PC-9 (cell line): ENCODE measurements at regions not wholly inside any gene's neighbourhood (a gene's known extent, or its start where the extent isn't known, plus 50 kb on each side); places are given as distances from the start of the nearest gene placed in this dataset.

Experiments
- BruUV-seq: library from RNA; stranded (reverse); fragments of 400-500 nt; replicated peaks from 2 replicates; lab custom pipeline; 2021; lab: Mats Ljungman, UMichigan
- CTCF ChIA-PET: fragments of 300-600 bp; sonication (Branson Sonifier 250); formaldehyde crosslinking; loops from one replicate; lab custom pipeline; 2022; ENCODE audit warnings: antibody characterized with exemption; lab: Charles Lee
- POLR2A ChIA-PET: fragments of 300-600 bp; sonication (Branson Sonifier 250); formaldehyde crosslinking; loops from one replicate; lab custom pipeline; 2022; ENCODE audit warnings: antibody characterized with exemption; ENCODE audit not compliant: unreplicated experiment; lab: Charles Lee
- DNase-seq, 2 experiments: peaks; one replicate each; pipeline versions ENCODE4 v3.0.0 to v3.0.0-alpha.2; 2015 to 2022; ENCODE audit warnings: mixed read lengths in 1 of 2
- H2AFZ ChIP-seq: fragments of 200-600 bp; sonication (generic); 2 replicates; pipeline ENCODE4 v1.8.1; 2017; ENCODE audit warnings: antibody characterized with exemption
- H3F3A ChIP-seq: fragments of 200-600 bp; sonication (generic); 2 replicates; pipeline ENCODE4 v1.8.1; 2017; ENCODE audit warnings: antibody characterized with exemption, mild to moderate bottlenecking, low read depth; ENCODE audit not compliant: insufficient read depth
- H3K27ac ChIP-seq: fragments of 200-600 bp; sonication (generic); 2 replicates; pipeline ENCODE4 v1.6.1; 2016; ENCODE audit warnings: mixed run types
- H3K27me3 ChIP-seq: fragments of 200-600 bp; sonication (generic); 2 replicates; pipeline ENCODE4 v1.6.1; 2016; ENCODE audit warnings: low read depth, mixed run types; ENCODE audit not compliant: insufficient read depth
- H3K36me3 ChIP-seq: fragments of 200-600 bp; sonication (generic); 2 replicates; pipeline ENCODE4 v1.6.1; 2016; ENCODE audit warnings: low read depth, mixed run types
- H3K4me1 ChIP-seq: fragments of 200-600 bp; sonication (generic); replicated peaks from 2 replicates; pipeline ENCODE4 v1.6.1; 2016; ENCODE audit warnings: mixed run types; ENCODE audit not compliant: insufficient read depth
- H3K4me2 ChIP-seq: fragments of 200-600 bp; sonication (generic); 2 replicates; pipeline ENCODE4 v1.6.1; 2017; ENCODE audit warnings: mixed run types
- H3K4me3 ChIP-seq: fragments of 200-600 bp; sonication (generic); 2 replicates; pipeline ENCODE4 v1.6.1; 2016; ENCODE audit warnings: mixed run types
- H3K79me2 ChIP-seq: fragments of 200-600 bp; sonication (generic); 2 replicates; pipeline ENCODE4 v1.6.1; 2017; ENCODE audit warnings: low read depth, mixed run types
- H3K9me2 ChIP-seq: fragments of 200-600 bp; sonication (generic); 2 replicates; pipeline ENCODE4 v1.8.1; 2017; ENCODE audit warnings: mild to moderate bottlenecking; ENCODE audit not compliant: insufficient read depth
- H3K9me3 ChIP-seq: fragments of 200-600 bp; sonication (generic); 2 replicates; pipeline ENCODE4 v1.8.1; 2016; ENCODE audit warnings: low read depth; ENCODE audit not compliant: insufficient read depth
- H4K20me1 ChIP-seq: fragments of 200-600 bp; sonication (generic); 2 replicates; pipeline ENCODE4 v1.8.1; 2017; ENCODE audit not compliant: insufficient read depth
- EZH2 ChIP-seq: fragments of 200-600 bp; sonication (generic); IDR thresholded peaks from 2 replicates; pipeline ENCODE4 v1.8.0; 2017; ENCODE audit warnings: antibody characterized with exemption, low read depth
- intact Hi-C: fragments of 100-400 bp; cut with micrococcal nuclease; formaldehyde crosslinking; loops from one replicate; pipeline ENCODE4 v1.10.0; 2022; ENCODE audit not compliant: unreplicated experiment
- TF ChIP-seq, protein P1 (sequence below): fragments of 200-600 bp; sonication (generic); conservative IDR thresholded peaks from 2 replicates; pipeline ENCODE4 v1.6.1; 2017; ENCODE audit warnings: mixed run types, antibody characterized with exemption, mild to moderate bottlenecking, moderate library complexity

DNA sequence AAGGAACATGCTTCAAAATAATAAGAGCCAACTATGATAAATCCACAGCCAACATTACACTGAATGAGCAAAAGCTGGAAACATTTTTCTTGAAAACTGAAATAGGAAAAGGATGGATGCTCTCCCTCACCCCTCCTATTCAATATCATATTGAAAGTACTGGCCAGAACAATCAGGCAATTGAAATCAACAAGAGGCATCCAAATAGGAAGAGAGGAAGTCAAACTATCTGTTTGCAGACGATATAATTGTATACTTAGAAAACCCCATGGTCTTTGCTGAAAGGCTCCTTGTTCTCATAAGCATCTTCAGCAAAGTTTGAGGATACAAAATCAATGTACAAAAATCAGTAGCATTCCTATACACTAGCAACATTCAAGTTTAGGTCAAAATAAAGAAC lies 1562.5 kb upstream of the ADGRL3 start:
- POLR2A ChIA-PET = no interaction called here
- Histone ChIP-seq H3F3A (no peaks in the 10 kb centered on the region), H3K9me2 (no peaks in the 10 kb centered on the region), H3K4me3 (no peak overlapping the region), H3K79me2 (no peaks in the 10 kb centered on the region), H3K36me3 (no peaks in the 10 kb centered on the region), H3K27ac (no peak overlapping the region), H3K9me3 (no peaks in the 10 kb centered on the region), H2AFZ (no peak overlapping the region), H3K4me2 (no peak overlapping the region), H4K20me1 (no peaks in the 10 kb centered on the region), H3K27me3 (no peaks in the 10 kb centered on the region), H3K4me1 (no peaks in the 10 kb centered on the region)
- intact Hi-C loops = no loop called here
- no TSS peak for BruUV-seq
- TF ChIP-seq EZH2 = no peak
- TF ChIP-seq, protein P1, sequence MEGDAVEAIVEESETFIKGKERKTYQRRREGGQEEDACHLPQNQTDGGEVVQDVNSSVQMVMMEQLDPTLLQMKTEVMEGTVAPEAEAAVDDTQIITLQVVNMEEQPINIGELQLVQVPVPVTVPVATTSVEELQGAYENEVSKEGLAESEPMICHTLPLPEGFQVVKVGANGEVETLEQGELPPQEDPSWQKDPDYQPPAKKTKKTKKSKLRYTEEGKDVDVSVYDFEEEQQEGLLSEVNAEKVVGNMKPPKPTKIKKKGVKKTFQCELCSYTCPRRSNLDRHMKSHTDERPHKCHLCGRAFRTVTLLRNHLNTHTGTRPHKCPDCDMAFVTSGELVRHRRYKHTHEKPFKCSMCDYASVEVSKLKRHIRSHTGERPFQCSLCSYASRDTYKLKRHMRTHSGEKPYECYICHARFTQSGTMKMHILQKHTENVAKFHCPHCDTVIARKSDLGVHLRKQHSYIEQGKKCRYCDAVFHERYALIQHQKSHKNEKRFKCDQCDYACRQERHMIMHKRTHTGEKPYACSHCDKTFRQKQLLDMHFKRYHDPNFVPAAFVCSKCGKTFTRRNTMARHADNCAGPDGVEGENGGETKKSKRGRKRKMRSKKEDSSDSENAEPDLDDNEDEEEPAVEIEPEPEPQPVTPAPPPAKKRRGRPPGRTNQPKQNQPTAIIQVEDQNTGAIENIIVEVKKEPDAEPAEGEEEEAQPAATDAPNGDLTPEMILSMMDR = no peak
- CTCF ChIA-PET = no interaction called here
- DNase-seq = no peak

DNA sequence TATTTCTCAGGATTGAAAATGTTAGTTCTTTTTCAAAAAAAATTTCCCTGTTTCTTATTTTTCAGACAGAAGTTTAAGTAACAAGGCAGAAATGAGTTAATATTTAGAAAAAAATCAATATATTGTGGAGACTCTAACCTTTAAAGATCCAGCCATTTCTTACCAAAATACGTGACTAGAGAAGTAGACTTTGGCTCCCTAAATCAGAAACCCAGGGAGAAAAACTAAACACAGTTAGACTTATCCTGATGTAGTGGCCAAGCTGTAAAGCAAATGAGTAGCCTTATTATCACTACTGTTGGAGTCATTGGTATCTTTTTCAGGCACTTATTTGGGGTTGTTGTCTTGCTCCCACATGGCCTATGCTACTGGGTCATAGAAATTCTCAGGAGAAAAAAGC lies 1556.4 kb upstream of the ADGRL3 start:
- no peak for DNase-seq
- no peak for TF ChIP-seq EZH2
- TF ChIP-seq, protein P1 = no peak
- H3K4me3 ChIP-seq = no peak overlapping the region
- POLR2A ChIA-PET = no interaction called here
- no peaks in the 10 kb centered on the region for H3K27me3 ChIP-seq
- intact Hi-C loops = no loop called here
- BruUV-seq = no TSS peak
- no peak overlapping the region for H3K4me2 ChIP-seq
- no peaks in the 10 kb centered on the region for H3K9me2 ChIP-seq
- no peaks in the 10 kb centered on the region for H3K36me3 ChIP-seq
- CTCF ChIA-PET = no interaction called here
- H3K9me3 ChIP-seq = no peaks in the 10 kb centered on the region
- no peak overlapping the region for H2AFZ ChIP-seq
- H3F3A ChIP-seq = no peaks in the 10 kb centered on the region
- no peak overlapping the region for H3K27ac ChIP-seq
- no peaks in the 10 kb centered on the region for H3K79me2 ChIP-seq
- no peaks in the 10 kb centered on the region for H3K4me1 ChIP-seq
- H4K20me1 ChIP-seq = no peaks in the 10 kb centered on the region

DNA sequence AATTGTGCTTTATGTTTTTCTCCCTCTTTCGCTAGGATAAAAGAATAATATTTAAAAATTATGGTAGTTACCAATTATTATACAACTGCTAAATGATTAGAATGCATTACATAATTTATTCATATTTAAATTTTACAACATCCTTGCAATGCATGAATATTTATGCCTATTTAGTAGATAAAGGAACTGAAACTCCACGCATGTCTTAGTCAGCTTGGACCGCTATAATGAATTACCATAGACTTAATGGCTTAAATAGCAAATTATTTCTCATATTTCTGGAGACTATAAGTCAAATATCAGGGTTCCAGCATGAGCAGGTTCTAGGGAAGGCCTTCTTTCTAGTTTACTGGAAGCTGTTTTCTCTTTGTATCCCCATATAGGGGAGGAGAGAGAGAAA lies 1555.4 kb upstream of the ADGRL3 start:
- ChIA-PET POLR2A (no interaction called here), CTCF (interaction anchor here (0.6 kb wide), 1 partner anchor 751 kb away, joined by 6 read pairs; no protein-coding TSS in a partner anchor)
- Histone ChIP-seq H4K20me1 (no peaks in the 10 kb centered on the region), H3K27me3 (no peaks in the 10 kb centered on the region), H2AFZ (no peak overlapping the region), H3K79me2 (no peaks in the 10 kb centered on the region), H3K9me3 (no peaks in the 10 kb centered on the region), H3K9me2 (no peaks in the 10 kb centered on the region), H3K4me2 (no peak overlapping the region), H3K4me1 (no peaks in the 10 kb centered on the region), H3F3A (no peaks in the 10 kb centered on the region), H3K27ac (no peak overlapping the region), H3K4me3 (no peak overlapping the region), H3K36me3 (no peaks in the 10 kb centered on the region)
- no peak for DNase-seq
- no TSS peak for BruUV-seq
- TF ChIP-seq, protein P1 = no peak
- no peak for TF ChIP-seq EZH2
- intact Hi-C loops = no loop called here
